ENCODE measurements at regions not wholly inside any gene's neighbourhood (a gene's known extent, or its start where the extent isn't known, plus 50 kb on each side); places are given as distances from the start of the nearest gene placed in this dataset.
A peak's percentile ranks its signal among the peaks of the same experiment; 100 is the strongest.

DNA sequence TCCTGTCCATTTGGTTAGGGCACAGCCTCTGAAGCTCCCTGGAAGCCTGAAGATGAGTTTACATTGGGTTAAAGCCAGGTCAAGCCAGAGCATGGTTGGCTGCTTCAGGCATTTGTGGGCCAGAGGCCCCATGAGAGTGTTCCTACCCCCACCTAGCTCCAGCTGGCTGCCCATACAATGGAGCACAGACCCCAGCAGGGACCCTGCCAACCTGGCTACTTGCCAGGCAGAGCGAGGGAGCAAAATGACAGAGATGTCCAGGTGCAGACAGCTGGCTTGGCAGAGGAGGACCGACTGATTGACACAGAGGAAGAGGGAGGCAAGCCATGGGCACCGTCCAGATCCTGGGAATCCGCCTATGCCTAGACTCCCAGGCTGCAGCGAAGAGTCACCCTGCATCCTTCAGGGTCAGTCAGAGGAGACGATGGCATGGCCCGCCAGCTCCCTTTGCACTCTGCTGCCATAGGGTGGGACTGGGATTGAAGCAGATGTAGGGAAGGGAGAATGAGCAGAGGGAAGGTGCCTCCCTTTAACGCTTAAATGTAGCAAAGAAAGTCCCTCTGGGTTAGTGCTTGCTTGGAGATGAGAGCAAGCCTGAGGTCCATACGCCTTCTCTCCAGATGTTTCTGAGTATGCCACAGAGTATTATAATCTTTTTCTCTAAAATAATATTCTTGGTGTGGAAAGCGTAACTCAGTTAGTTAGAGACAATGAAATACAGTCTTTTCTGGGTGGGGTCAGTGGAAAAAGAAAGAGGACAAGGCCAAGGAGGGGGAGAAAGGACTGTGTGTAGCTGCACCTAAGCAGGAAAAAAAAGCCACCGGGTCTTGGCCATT lies 77.6 kb upstream of the FYN start:
- WGBS, 2 donors: 85 to 92% methylated on average over 6 to 10 of the region's 11 CpGs
- no peak for DNase-seq
- no peak overlapping the region for H3K27ac ChIP-seq

GRCh38 chr6:111951497-111952085 lies 78.3 kb upstream of the FYN start:
- DNase-seq: no peak
- H3K27me3 ChIP-seq: no peaks in the 10 kb centered on the region
- H3K9me3 ChIP-seq: no peaks in the 10 kb centered on the region
- TF ChIP-seq, protein P1, sequence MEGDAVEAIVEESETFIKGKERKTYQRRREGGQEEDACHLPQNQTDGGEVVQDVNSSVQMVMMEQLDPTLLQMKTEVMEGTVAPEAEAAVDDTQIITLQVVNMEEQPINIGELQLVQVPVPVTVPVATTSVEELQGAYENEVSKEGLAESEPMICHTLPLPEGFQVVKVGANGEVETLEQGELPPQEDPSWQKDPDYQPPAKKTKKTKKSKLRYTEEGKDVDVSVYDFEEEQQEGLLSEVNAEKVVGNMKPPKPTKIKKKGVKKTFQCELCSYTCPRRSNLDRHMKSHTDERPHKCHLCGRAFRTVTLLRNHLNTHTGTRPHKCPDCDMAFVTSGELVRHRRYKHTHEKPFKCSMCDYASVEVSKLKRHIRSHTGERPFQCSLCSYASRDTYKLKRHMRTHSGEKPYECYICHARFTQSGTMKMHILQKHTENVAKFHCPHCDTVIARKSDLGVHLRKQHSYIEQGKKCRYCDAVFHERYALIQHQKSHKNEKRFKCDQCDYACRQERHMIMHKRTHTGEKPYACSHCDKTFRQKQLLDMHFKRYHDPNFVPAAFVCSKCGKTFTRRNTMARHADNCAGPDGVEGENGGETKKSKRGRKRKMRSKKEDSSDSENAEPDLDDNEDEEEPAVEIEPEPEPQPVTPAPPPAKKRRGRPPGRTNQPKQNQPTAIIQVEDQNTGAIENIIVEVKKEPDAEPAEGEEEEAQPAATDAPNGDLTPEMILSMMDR (IDR thresholded peaks at IDR 0.05): no peak
- no peak for TF ChIP-seq POLR2A (IDR thresholded peaks at IDR 0.05)
- H3K36me3 ChIP-seq: no peaks in the 10 kb centered on the region
- H3K4me3 ChIP-seq: no peak overlapping the region
- H3K27ac ChIP-seq: no peak overlapping the region
- intact Hi-C loops (cut with DNase I): no loop called here
- 85 to 92% methylated on average over 7 of the region's 7 CpGs for WGBS, 2 donors
- peaks cover 0 to 4% (median 0%) of the 10 kb centered on the region in 3 donors for H3K4me1 ChIP-seq

More for the DNA sequence above, 77.6 kb upstream of the FYN start:
- Histone ChIP-seq H3K4me3 (no peak overlapping the region), H3K9me3 (no peaks in the 10 kb centered on the region), H3K27me3 (no peaks in the 10 kb centered on the region), H3K36me3 (no peaks in the 10 kb centered on the region), H3K4me1 (peaks cover 0 to 4% (median 0%) of the 10 kb centered on the region in 3 donors)
- intact Hi-C loops (cut with DNase I): no loop called here
- TF ChIP-seq, protein P1 (IDR thresholded peaks at IDR 0.05): no peak
- TF ChIP-seq POLR2A (IDR thresholded peaks at IDR 0.05): no peak

GRCh38 chr6:111952274-111952673 lies 79.0 kb upstream of the FYN start:
- Histone ChIP-seq H3K9me3 (no peaks in the 10 kb centered on the region), H3K4me3 (no peak overlapping the region), H3K36me3 (no peaks in the 10 kb centered on the region), H3K4me1 (peaks cover 0 to 4% (median 0%) of the 10 kb centered on the region in 3 donors), H3K27me3 (no peaks in the 10 kb centered on the region), H3K27ac (no peak overlapping the region)
- TF ChIP-seq, protein P1 (IDR thresholded peaks at IDR 0.05): no peak
- no peak for TF ChIP-seq POLR2A (IDR thresholded peaks at IDR 0.05)
- 63 to 67% methylated on average over 4 to 5 of the region's 5 CpGs for WGBS, 2 donors
- intact Hi-C loops (cut with DNase I): no loop called here
- DNase-seq: no peak

GRCh38 chr6:111952821-111953540 lies 79.7 kb upstream of the FYN start:
- Histone ChIP-seq H3K27me3 (peaks cover 0 to 6% (median 0%) of the 10 kb centered on the region in 4 donors), H3K4me3 (no peak overlapping the region), H3K9me3 (no peaks in the 10 kb centered on the region), H3K36me3 (no peaks in the 10 kb centered on the region), H3K27ac (peak overlapping the region in 1 of 4 donors; percentile 28), H3K4me1 (peaks cover 0 to 4% (median 0%) of the 10 kb centered on the region in 3 donors)
- 41 to 57% methylated on average over 4 of the region's 4 CpGs for WGBS, 2 donors
- DNase-seq: no peak
- intact Hi-C loops (cut with DNase I): no loop called here
- TF ChIP-seq, protein P1 (IDR thresholded peaks at IDR 0.05): peak in 1 of 6 experiments; percentile 11
- no peak for TF ChIP-seq POLR2A (IDR thresholded peaks at IDR 0.05)
